Fibroblast of villous mesenchyme (primary cell): ENCODE measurements at regions not wholly inside any gene's neighbourhood (a gene's known extent, or its start where the extent isn't known, plus 50 kb on each side); places are given as distances from the start of the nearest gene placed in this dataset.

ENCODE experiments used
- DNase-seq: peaks from one replicate; pipeline ENCODE4 v3.0.0-alpha.2; 2010; ENCODE audit warnings: low read depth
- H3K4me3 ChIP-seq: 2 replicates; pipeline ENCODE4 v1.5.1; 2011; ENCODE audit warnings: low read depth, mild to moderate bottlenecking, low read length
- CTCF ChIP-seq: IDR thresholded peaks from 2 replicates; pipeline ENCODE4 v1.5.1; 2012; ENCODE audit warnings: low read depth, mild to moderate bottlenecking, low read length; ENCODE audit not compliant: insufficient read depth

GRCh38 chr12:63206909-63207308 is 55.9 kb upstream of the AVPR1A start:
- no peak for TF ChIP-seq CTCF
- DNase-seq, result peak; percentile 68
- H3K4me3 ChIP-seq, result no peak overlapping the region

- no peak for DNase-seq
- TF ChIP-seq CTCF, result no peak
- H3K4me3 ChIP-seq, result no peak overlapping the region
These were observed 55.5 kb upstream of the AVPR1A start for GRCh38 chr12:63206494-63206893.
